Upper lobe of right lung (tissue), 1 donor: ENCODE measurements at regions not wholly inside any gene's neighbourhood (a gene's known extent, or its start where the extent isn't known, plus 50 kb on each side); places are given as distances from the start of the nearest gene placed in this dataset.

Experiments used
- ATAC-seq: fragments of 200-7000 bp; cut with Tn5 transposase; one replicate; pipeline ENCODE4 v1.9.1; 2020; ENCODE audit warnings: mild to moderate bottlenecking, moderate library complexity
- DNase-seq: peaks from one replicate; pipeline ENCODE4 v3.0.0-alpha.2; 2020
- H3K27ac ChIP-seq: fragments of 200-600 bp; one replicate; pipeline ENCODE4 v1.8.0; 2022
- H3K27me3 ChIP-seq: fragments of 200-600 bp; one replicate; pipeline ENCODE4 v1.8.0; 2022; ENCODE audit warnings: mild to moderate bottlenecking
- H3K36me3 ChIP-seq: fragments of 200-600 bp; one replicate; pipeline ENCODE4 v1.8.0; 2022
- H3K4me1 ChIP-seq: fragments of 200-600 bp; one replicate; pipeline ENCODE4 v1.8.0; 2022
- H3K4me3 ChIP-seq: fragments of 200-600 bp; one replicate; pipeline ENCODE4 v1.8.0; 2022; ENCODE audit warnings: mild to moderate bottlenecking
- H3K9me3 ChIP-seq: fragments of 200-600 bp; one replicate; pipeline ENCODE4 v1.8.0; 2022
- CTCF ChIP-seq: fragments of 200-600 bp; IDR thresholded peaks from one replicate; pipeline ENCODE4 v1.8.0; 2022; ENCODE audit warnings: antibody characterized with exemption
- intact Hi-C: fragments of 100-400 bp; cut with DNase I; formaldehyde crosslinking; loops from one replicate; pipeline ENCODE4 v1.11.0; 2022
- donor health status: DM: no; HTN: yes; CAD: no; lungs with severe emphysema.

GRCh38 chr10:130932326-130933007 is 379.1 kb downstream of the TCERG1L start:
- intact Hi-C loops: no loop called here
- ATAC-seq (no peak), DNase-seq (no peak)
- Histone ChIP-seq H3K4me3 (no peak overlapping the region), H3K9me3 (no peaks in the 10 kb centered on the region), H3K4me1 (no peaks in the 10 kb centered on the region), H3K36me3 (no peaks in the 10 kb centered on the region), H3K27ac (no peak overlapping the region), H3K27me3 (peaks cover 3% of the 10 kb centered on the region)
- no peak for TF ChIP-seq CTCF

DNA sequence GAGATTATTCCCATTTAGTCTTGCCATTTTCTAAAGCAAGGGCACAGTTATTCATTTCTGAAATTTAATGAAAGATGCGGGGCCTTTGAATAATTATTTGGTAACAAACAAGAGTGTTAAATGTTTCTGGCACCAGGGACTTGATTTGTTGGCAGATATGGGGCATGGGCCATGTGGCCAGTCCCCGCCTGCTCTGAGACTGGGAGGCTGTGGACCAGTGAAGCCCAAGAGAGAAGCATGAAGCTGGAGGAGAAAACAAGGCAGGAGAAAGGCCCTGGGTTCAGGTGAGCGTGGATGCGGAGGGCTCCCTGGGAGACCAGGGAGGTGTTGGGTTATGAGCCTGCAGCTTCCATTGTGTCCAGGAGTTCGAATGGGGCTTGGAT is 378.5 kb downstream of the TCERG1L start:
- intact Hi-C loops: no loop called here
- Histone ChIP-seq H3K27ac (no peak overlapping the region), H3K9me3 (no peaks in the 10 kb centered on the region), H3K4me3 (no peak overlapping the region), H3K36me3 (no peaks in the 10 kb centered on the region), H3K4me1 (no peaks in the 10 kb centered on the region), H3K27me3 (peaks cover 6% of the 10 kb centered on the region)
- ATAC-seq (no peak), DNase-seq (no peak)
- TF ChIP-seq CTCF: no peak

DNA sequence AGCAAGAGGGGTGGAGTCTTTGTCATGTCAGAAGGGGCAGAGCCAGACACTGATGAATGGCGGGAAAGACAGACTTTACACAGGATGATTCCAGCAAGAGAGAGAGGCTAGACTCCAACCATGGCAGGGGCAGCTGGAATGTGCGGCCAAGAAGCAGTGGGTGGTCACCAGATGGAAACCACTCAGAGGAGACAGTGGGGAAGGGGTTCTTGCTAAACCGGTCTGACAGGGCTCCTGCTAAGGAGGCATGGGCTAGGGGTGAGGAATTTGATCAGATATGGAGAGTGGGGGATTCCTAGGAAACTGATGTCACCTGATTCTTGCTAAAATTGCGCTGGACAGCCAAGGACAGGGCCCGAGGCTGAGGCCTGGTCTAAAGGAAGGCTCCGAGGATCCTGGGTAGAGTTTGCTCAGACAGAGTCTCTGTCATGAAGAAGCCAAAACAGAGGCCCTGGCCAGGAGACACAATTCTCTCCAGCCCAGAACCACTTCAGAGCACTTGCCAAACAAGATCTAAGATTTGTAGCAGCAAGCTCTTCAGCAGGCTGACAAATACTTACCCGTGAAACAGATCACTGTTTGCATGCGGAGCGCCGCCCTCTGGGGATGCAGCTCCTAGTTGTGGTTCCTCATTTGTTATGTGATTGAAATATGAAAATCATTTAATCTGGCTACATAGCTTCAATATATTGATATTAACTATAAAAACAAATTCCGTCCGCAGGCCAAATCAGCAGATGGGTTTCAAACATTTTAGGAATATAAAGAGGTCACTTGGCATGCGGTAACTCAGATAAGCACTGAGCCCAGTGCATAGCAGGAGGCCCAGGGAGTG is 377.0 kb downstream of the TCERG1L start:
- Histone ChIP-seq H3K27ac (no peak overlapping the region), H3K36me3 (no peaks in the 10 kb centered on the region), H3K4me1 (no peaks in the 10 kb centered on the region), H3K27me3 (peaks cover 6% of the 10 kb centered on the region), H3K4me3 (no peak overlapping the region), H3K9me3 (no peaks in the 10 kb centered on the region)
- no peak for TF ChIP-seq CTCF
- ATAC-seq (peak; percentile 23), DNase-seq (no peak)
- intact Hi-C loops: no loop called here

GRCh38 chr10:130935128-130935439 is 376.4 kb downstream of the TCERG1L start:
- Histone ChIP-seq H3K9me3 (no peaks in the 10 kb centered on the region), H3K36me3 (no peaks in the 10 kb centered on the region), H3K4me1 (no peaks in the 10 kb centered on the region), H3K27me3 (peaks cover 6% of the 10 kb centered on the region), H3K27ac (no peak overlapping the region), H3K4me3 (no peak overlapping the region)
- no peak for TF ChIP-seq CTCF
- no peak for DNase-seq
- intact Hi-C loops: no loop called here
- peak; percentile 73 for ATAC-seq

DNA sequence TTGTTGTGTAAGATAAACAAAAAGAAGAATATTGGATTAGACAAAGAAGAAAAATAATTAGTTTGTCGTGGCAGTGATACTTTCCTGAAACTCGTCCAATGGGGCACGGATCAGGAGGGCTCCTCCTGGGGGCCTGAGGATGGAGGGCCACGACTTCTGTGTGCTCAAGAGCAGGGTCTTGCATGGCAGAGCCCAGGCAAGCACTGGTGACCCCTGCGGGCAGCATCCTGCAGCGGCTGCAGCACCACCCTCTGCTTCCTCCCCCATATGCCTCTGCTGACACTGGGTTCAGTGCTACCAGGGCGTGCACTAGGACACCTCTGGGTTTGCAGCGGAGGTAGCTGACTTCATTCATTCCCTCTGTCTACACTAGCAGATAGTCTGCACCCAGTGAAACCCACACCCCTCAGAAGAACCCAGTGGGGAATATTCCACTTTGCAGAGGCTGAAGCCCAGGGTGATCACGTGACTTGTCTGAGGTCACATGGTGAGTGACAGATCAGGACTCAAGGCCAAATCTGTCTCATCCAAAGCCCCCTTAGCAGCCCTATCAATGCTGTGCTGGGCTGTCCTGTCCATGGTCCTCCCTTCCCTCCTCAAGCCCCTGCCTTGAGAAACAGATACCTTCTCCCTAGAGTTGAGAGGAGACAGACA is 375.5 kb downstream of the TCERG1L start:
- TF ChIP-seq CTCF: no peak
- Histone ChIP-seq H3K27me3 (peaks cover 6% of the 10 kb centered on the region), H3K4me1 (no peaks in the 10 kb centered on the region), H3K27ac (no peak overlapping the region), H3K36me3 (no peaks in the 10 kb centered on the region), H3K9me3 (no peaks in the 10 kb centered on the region), H3K4me3 (no peak overlapping the region)
- no peak for ATAC-seq
- intact Hi-C loops: no loop called here
- DNase-seq: no peak
